Spinal cord (tissue), 9 donors: ENCODE measurements at regions not wholly inside any gene's neighbourhood (a gene's known extent, or its start where the extent isn't known, plus 50 kb on each side); places are given as distances from the start of the nearest gene placed in this dataset.
A peak's percentile ranks its signal among the peaks of the same experiment; 100 is the strongest.

Source experiments
- DNase-seq, 6 donors: peaks; one replicate each; pipeline versions ENCODE4 v3.0.0 to v3.0.0-alpha.2; 2013 to 2015; ENCODE audit warnings: low spot score in 6 of 6, low read depth in 4 of 6
- H3K27ac ChIP-seq: one replicate; pipeline ENCODE4 v1.5.1; 2013; ENCODE audit warnings: low read depth, low read length, control low read depth
- H3K27me3 ChIP-seq: one replicate; pipeline ENCODE4 v1.6.1; 2013; ENCODE audit warnings: low read length; ENCODE audit not compliant: control insufficient read depth, insufficient read depth
- H3K36me3 ChIP-seq: one replicate; pipeline ENCODE4 v1.6.1; 2013; ENCODE audit warnings: low read length; ENCODE audit not compliant: control insufficient read depth, insufficient read depth
- H3K4me1 ChIP-seq: one replicate; pipeline ENCODE4 v1.6.1; 2013; ENCODE audit warnings: low read length; ENCODE audit not compliant: control insufficient read depth, insufficient read depth
- H3K4me3 ChIP-seq: one replicate; pipeline ENCODE4 v1.5.1; 2013; ENCODE audit warnings: low read depth, low read length, control low read depth
- H3K9me3 ChIP-seq: one replicate; pipeline ENCODE4 v1.6.1; 2013; ENCODE audit warnings: low read length; ENCODE audit not compliant: control insufficient read depth, insufficient read depth
- WGBS: methylation state at CpG from one replicate; pipeline ENCODE4 v1.1.5; 2013; ENCODE audit warnings: missing lambda C conversion rate; ENCODE audit not compliant: insufficient coverage; 5-methylcytosine and 5-hydroxymethylcytosine counted together
- donor health status: healthy.

DNA sequence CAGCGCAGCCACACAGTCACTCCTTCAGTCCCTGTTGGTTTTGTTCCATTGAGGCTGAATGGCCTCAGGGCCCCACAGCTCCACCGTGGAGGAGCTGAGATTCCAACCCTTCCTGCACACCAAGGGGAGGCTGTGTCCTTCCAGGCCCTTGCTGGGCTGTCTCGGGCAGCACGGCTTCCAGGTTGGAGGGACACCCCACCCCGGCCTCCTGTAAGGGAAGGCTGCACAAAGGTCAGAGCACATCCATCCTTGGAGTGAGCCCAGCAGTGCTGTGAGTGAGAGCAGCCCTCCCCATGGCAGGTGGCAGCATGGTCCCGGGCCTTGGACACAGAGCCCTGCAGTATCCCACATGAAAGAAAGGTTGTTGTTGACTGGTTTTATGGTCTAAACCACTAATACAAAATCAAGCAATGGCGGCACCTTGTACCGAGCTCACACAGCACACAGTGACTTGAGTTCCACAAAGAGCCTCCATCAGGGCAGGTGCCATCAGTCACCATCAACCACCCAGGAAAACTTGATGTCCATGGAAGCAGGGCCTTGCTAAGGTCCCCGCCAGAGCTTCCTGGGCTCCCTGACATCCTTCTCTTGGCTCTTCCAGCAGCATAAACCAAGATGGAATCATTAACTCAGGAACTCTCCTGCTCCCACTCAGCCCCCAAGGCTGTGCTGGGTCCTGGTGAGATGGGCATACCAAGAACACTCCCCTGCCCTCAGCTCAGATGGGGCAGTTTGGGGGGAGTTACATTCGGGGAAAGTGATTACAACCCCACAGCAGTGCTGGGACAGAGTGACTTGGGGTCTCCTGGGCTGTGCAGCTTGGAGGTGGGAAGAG, 1500.4 kb downstream of the TBC1D22A start:
- Histone ChIP-seq H3K27me3 (peaks cover 2% of the 10 kb centered on the region), H3K36me3 (no peaks in the 10 kb centered on the region), H3K27ac (no peak overlapping the region), H3K4me1 (peaks cover 6% of the 10 kb centered on the region), H3K4me3 (no peak overlapping the region), H3K9me3 (no peaks in the 10 kb centered on the region)
- DNase-seq: no peak
- WGBS: 98% methylated on average over 5 of the region's 10 CpGs

DNA sequence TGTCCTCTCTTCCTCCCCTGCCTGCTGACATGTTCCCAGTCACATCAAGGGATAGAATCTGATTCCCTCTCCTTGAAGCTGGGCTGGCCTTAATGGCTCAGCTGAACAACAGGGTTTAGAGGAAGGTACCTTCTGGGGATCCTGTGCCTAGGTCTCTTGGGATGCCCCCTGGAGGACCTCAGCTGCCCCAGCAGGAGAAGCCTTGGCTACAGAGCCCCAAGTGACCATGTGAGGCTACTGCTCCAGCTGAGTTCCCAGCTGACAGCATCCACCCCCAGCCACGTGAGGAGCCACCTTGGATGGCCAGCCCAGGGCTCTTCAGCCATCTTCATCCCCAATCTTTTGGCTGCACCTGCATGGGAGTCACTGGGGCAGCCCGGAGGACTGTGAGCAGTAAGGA, 1499.3 kb downstream of the TBC1D22A start:
- Histone ChIP-seq H3K4me3 (no peak overlapping the region), H3K27me3 (no peaks in the 10 kb centered on the region), H3K4me1 (peaks cover 13% of the 10 kb centered on the region), H3K9me3 (no peaks in the 10 kb centered on the region), H3K36me3 (no peaks in the 10 kb centered on the region), H3K27ac (no peak overlapping the region)
- no peak for DNase-seq
- whole genome bisulfite sequencing: 95% methylated on average over 2 of the region's 2 CpGs

DNA sequence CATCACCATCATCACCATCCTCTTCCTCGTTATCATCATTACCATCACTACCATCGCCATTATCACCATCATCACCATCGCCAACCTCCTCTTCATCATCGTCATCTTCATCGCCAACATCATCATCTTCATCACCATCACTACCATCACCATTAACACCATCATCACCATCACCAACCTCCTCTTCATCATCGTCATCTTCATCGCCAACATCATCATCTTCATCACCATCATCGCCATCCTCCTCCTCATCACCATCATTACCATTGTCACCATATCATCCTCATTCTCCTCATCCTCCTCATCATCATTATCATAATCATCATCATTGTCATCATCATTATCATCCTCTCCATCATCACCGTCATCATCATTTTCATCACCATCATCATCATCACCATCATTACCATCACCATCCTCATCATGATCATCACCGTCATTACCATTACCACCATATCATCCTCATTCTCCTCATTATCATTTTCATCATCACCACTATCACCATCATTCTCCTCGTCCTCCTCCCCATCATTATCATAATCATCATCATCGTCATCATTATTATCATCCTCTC, 1498.7 kb downstream of the TBC1D22A start:
- H3K4me1 ChIP-seq: peaks cover 15% of the 10 kb centered on the region
- no peak for DNase-seq
- WGBS: 97% methylated on average over 12 of the region's 12 CpGs
- no peaks in the 10 kb centered on the region for H3K9me3 ChIP-seq
- H3K27me3 ChIP-seq: no peaks in the 10 kb centered on the region
- no peak overlapping the region for H3K27ac ChIP-seq
- no peak overlapping the region for H3K4me3 ChIP-seq
- no peaks in the 10 kb centered on the region for H3K36me3 ChIP-seq

DNA sequence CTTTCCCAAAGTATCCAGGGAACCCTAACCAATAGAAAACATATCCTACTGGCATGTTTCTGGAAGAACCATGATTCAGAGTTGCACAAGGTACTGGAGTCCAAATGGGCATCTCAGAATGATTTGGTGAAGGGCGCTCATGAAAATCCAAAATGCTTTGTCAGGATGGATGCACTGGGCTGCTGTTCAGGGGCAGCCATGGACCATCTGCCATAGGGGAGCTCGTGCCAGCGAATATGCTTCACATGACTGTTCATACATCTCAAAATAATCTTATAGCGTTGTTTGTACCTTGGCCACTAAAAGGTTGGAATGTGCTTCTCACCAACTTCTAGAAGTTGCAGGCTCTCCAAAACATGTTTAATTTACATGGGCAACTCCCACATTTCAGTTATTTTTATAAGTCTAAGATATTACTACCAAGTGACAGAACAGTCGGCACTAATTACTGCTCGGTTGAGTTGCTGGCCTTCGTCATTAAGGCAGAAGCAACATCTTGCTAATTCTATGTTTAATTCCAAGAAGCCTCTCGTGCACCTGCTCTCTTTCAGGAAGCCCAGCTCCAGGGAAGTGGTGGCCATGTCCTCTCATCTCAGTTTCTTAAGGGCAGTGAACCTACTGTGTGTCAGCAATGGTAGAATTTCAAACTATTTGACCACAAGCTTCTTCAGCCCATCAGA, 1497.7 kb downstream of the TBC1D22A start:
- H3K27ac ChIP-seq: no peak overlapping the region
- DNase-seq: peak in 1 of 6 donors; percentile 55
- H3K36me3 ChIP-seq: no peaks in the 10 kb centered on the region
- H3K4me3 ChIP-seq: no peak overlapping the region
- no peaks in the 10 kb centered on the region for H3K9me3 ChIP-seq
- 94% methylated on average over 7 of the region's 8 CpGs for WGBS
- H3K27me3 ChIP-seq: no peaks in the 10 kb centered on the region
- H3K4me1 ChIP-seq: peaks cover 17% of the 10 kb centered on the region

DNA sequence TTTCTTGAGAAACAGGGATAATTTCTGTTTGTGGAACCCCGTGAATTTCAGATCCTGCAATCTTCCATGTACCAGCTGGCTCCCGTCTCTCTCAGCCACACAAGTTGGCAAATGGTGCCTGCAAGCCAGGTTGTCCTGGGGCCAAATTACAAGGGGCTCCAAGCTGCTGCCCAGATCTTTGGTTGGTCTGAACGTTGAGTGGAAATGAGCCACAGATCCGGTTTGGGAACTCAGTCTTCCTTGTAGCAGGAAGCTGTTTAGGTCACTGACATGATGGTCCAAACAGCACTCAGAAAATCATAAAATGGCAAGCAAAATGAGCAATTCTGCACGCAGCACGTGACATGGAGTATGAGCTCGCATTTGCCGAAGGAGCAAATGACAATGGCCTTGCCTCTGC, 1496.4 kb downstream of the TBC1D22A start:
- peak in 1 of 6 donors; percentile 74 for DNase-seq
- Histone ChIP-seq H3K36me3 (no peaks in the 10 kb centered on the region), H3K27ac (no peak overlapping the region), H3K9me3 (no peaks in the 10 kb centered on the region), H3K4me1 (peaks cover 28% of the 10 kb centered on the region), H3K27me3 (no peaks in the 10 kb centered on the region), H3K4me3 (no peak overlapping the region)
- 94% methylated on average over 7 of the region's 8 CpGs for WGBS

DNA sequence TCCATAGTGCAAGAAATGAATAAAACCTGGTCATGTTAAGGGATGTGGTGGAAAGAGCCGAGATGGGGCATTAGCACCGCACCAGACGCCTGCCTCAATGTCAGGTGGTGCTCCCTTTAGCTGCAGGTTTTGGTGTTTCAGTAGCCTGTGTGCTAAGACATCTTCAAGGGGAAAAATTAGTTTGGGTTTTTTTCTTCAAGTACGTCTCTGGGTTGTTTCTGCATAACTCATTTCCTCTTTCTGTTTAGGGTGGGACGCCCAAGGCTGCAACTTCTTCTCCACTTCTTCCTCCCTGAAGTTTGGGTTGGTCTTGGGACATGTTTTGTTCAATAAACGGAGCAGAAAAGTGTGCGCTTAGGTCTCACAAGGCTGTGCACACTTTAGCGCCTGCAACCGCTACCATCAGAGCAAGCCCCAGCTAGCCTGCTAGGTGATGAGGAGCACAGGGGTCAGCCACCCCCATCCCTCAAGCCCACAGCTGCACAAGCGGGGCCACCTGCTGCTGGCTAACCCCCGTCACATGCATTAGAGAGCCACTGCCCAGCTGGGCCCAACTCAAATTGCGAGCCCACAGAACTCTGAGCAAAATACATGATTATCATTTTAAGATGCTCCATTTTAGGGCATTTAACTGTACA, 1495.7 kb downstream of the TBC1D22A start:
- H3K4me3 ChIP-seq: no peak overlapping the region
- no peaks in the 10 kb centered on the region for H3K9me3 ChIP-seq
- H3K4me1 ChIP-seq: peaks cover 33% of the 10 kb centered on the region
- WGBS: 90% methylated on average over 10 of the region's 12 CpGs
- no peaks in the 10 kb centered on the region for H3K27me3 ChIP-seq
- DNase-seq: no peak
- H3K27ac ChIP-seq: no peak overlapping the region
- no peaks in the 10 kb centered on the region for H3K36me3 ChIP-seq

DNA sequence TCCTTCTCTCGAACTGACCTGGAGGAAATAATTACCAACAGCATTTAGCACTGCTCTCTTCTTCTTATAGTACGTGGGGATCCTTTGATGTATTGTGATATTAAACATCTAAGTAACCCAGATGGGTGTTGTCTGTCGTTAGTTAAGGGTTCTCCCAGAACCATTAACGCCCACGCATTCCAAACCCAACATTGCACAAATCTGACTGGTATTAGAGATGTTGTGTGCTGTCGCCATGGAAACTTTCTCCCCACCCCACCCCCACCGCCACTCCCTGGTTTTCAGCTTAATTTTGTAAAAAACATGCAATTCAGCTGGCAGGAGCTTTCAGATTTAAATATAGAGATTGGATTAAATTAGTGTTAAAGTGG, 1495.2 kb downstream of the TBC1D22A start:
- Histone ChIP-seq H3K27me3 (no peaks in the 10 kb centered on the region), H3K27ac (no peak overlapping the region), H3K4me1 (peaks cover 33% of the 10 kb centered on the region), H3K36me3 (no peaks in the 10 kb centered on the region), H3K4me3 (no peak overlapping the region), H3K9me3 (no peaks in the 10 kb centered on the region)
- peak in 2 of 6 donors; percentile 54 to 71 for DNase-seq
- no CpG with 5 or more reads among the region's 7 CpGs for WGBS

DNA sequence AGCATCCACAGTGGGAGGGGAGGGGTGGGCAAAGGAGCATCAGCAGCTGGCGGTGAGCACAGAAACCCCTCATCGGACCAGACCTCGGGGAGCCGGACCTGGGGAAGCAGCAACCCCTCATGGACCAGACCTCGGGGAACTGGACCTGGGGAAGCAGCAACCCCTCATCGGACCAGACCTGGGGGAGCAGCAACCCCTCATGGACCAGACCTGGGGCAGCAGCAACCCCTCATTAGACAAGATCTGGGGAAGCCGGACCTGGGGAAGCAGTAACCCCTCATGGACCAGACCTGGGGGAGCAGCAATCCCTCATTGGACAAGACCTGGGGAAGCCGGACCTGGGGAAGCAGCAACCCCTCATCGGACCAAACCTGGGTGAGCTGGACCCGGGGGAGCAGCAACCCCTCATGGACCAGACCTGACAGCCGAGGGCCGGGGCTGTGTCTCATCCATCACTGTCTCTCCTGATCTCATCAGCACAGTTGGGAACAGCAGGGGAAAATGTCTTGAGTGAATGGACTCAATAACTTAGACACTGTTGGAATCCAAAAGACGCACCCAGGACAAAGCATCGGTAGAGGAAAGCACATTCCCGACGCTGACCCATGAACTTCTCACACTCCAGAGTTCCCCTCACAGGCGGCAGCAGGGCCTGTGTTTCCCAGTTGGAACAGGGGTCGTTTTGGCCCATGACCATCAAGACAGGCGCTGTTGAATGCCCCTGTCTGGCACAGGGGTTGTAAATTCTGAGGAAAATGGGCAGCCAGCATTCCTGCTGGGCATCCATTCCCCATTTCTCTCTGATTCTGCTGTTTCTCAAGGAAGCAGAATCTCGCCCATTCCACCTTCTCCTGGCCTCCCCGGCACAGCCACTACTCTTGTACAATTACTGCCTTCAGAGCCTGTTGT, 1494.6 kb downstream of the TBC1D22A start:
- no peak overlapping the region for H3K4me3 ChIP-seq
- no peaks in the 10 kb centered on the region for H3K9me3 ChIP-seq
- no peak overlapping the region for H3K27ac ChIP-seq
- no peak for DNase-seq
- no peaks in the 10 kb centered on the region for H3K36me3 ChIP-seq
- no peaks in the 10 kb centered on the region for H3K27me3 ChIP-seq
- H3K4me1 ChIP-seq: peaks cover 33% of the 10 kb centered on the region
- WGBS: 74% methylated on average over 16 of the region's 21 CpGs
